ENCODE measurements at regions not wholly inside any gene's neighbourhood (a gene's known extent, or its start where the extent isn't known, plus 50 kb on each side); places are given as distances from the start of the nearest gene placed in this dataset.

DNA sequence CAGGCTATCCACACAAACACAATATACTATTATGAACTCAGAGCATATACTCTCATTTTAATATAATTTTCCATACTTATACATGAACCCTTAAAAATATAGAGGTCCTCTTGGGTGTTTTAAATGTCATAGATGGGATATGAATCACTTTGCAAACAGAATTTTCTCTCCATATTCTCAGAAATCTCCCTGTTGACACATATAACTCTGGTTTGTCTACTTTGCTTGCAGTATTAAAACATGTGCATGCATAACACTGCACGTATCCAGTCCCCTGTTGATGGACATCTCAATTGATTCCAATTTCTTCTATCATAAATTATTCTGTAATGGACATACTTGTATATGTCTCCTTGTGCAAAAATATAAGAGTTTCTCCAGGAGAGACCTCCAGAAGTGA is 417.5 kb upstream of the TBX3 start (continued):
- no peak for TF ChIP-seq STAT5B (CRISPR knock-in tag; IDR thresholded peaks at IDR 0.05)

DNA sequence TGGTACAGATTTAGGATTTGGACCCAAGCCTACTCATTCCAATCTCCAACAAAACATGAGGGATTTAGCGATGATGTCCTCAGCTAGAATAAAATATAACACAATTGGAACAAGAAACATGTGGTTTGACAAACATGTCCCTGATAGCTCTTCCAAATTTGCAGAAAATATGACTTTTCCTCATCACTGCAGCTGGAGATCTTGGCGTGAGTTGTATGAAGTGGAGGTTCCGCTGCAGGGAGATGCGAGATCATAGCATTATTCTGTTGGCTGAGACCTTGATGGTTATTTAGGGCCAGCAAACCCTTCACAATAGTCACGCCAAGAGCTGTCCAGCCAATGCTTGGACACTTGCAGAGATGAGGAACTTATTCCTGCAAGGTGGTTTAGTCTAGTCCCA is 413.4 kb upstream of the TBX3 start:
- no TSS peak for BruUV-seq (replicated peaks)
- Histone ChIP-seq H3K9me3 (replicated peaks; ENCODE audit: control insufficient read depth, insufficient read depth, low read depth, low read length) (no peaks in the 10 kb centered on the region), H3K79me2 (ENCODE audit: control insufficient read depth, insufficient read depth, low read length) (no peaks in the 10 kb centered on the region), H3K36me3 (ENCODE audit: control insufficient read depth, insufficient read depth, low read length) (no peaks in the 10 kb centered on the region), H2AFZ (ENCODE audit: low read depth, low read length) (no peak overlapping the region), H3K9me1 (ENCODE audit: control insufficient read depth, insufficient read depth, low read length) (no peaks in the 10 kb centered on the region), H3K4me3 (no peak overlapping the region), H3K4me1 (replicated peaks in 1 of 2; ENCODE audit: control insufficient read depth in 2 of 2, insufficient read depth in 2 of 2, low read length in 2 of 2) (no peaks in the 10 kb centered on the region; a peak in 2 of 5 replicates), H3K9ac (ENCODE audit: insufficient read depth in 1 of 2, low read depth in 2 of 2, low read length in 2 of 2) (no peak overlapping the region), H3K4me2 (ENCODE audit: insufficient read depth, low read length) (no peak overlapping the region), H4K20me1 (replicated peaks; ENCODE audit: control insufficient read depth, insufficient read depth, low read length) (no peaks in the 10 kb centered on the region), H3K27me3 (ENCODE audit: control insufficient read depth in 2 of 2, insufficient read depth in 2 of 2, low read length in 2 of 2) (no peaks in the 10 kb centered on the region), H3K27ac (ENCODE audit: extremely low read depth, low read depth, low read length) (no peak overlapping the region)
- in situ Hi-C loops (cut with MboI): no loop called here
- CTCF ChIA-PET (ENCODE audit: low intra/inter-chr PET ratio): no interaction called here
- intact Hi-C loops (cut with micrococcal nuclease): no loop called here
- POLR2A ChIA-PET: no interaction called here
- ATAC-seq (no peak), DNase-seq (ENCODE audit: extremely low read depth in 1 of 4, low spot score in 3 of 4) (no peak), FAIRE-seq (no peak)
- 6% methylated on average over 5 of the region's 5 CpGs for WGBS (ENCODE audit: insufficient coverage, low coverage, missing lambda C conversion rate)
- TF ChIP-seq EWSR1 (IDR thresholded peaks at IDR 0.05; ENCODE audit: borderline replicate concordance, low read depth, partially characterized antibody) (no peak), TGIF2 (CRISPR knock-in tag; IDR thresholded peaks at IDR 0.05) (no peak), ZNF766 (CRISPR knock-in tag; conservative IDR thresholded peaks at IDR 0.05) (no peak), MBD2 (IDR thresholded peaks at IDR 0.05; ENCODE audit: borderline replicate concordance, low read depth) (no peak), RBBP5 (IDR thresholded peaks at IDR 0.05; ENCODE audit: borderline replicate concordance, insufficient read depth, low read length, poor library complexity, severe bottlenecking) (no peak), HNRNPUL1 (IDR thresholded peaks at IDR 0.05; ENCODE audit: low read length) (no peak), SAP30 (IDR thresholded peaks at IDR 0.05; ENCODE audit: borderline replicate concordance, insufficient read depth, low read depth, low read length, poor library complexity, severe bottlenecking) (no peak), NR3C1 (CRISPR knock-in tag; IDR thresholded peaks at IDR 0.05) (no peak), GABPA (tag; conservative IDR thresholded peaks at IDR 0.05; ENCODE audit: low read depth) (no peak), SAFB (IDR thresholded peaks at IDR 0.05; ENCODE audit: borderline replicate concordance, low read depth, low read length) (no peak), TBP (optimal IDR thresholded peaks at IDR 0.05; ENCODE audit: low read depth, low read length) (no peak), KLF13 (tag; IDR thresholded peaks at IDR 0.05; ENCODE audit: borderline replicate concordance, low read depth) (no peak), USF2 (CRISPR knock-in tag; IDR thresholded peaks at IDR 0.05) (no peak)
- TF ChIP-seq, protein P1, sequence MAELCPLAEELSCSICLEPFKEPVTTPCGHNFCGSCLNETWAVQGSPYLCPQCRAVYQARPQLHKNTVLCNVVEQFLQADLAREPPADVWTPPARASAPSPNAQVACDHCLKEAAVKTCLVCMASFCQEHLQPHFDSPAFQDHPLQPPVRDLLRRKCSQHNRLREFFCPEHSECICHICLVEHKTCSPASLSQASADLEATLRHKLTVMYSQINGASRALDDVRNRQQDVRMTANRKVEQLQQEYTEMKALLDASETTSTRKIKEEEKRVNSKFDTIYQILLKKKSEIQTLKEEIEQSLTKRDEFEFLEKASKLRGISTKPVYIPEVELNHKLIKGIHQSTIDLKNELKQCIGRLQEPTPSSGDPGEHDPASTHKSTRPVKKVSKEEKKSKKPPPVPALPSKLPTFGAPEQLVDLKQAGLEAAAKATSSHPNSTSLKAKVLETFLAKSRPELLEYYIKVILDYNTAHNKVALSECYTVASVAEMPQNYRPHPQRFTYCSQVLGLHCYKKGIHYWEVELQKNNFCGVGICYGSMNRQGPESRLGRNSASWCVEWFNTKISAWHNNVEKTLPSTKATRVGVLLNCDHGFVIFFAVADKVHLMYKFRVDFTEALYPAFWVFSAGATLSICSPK (IDR thresholded peaks at IDR 0.05; ENCODE audit: borderline replicate concordance): no peak
- TF ChIP-seq, protein P2, sequence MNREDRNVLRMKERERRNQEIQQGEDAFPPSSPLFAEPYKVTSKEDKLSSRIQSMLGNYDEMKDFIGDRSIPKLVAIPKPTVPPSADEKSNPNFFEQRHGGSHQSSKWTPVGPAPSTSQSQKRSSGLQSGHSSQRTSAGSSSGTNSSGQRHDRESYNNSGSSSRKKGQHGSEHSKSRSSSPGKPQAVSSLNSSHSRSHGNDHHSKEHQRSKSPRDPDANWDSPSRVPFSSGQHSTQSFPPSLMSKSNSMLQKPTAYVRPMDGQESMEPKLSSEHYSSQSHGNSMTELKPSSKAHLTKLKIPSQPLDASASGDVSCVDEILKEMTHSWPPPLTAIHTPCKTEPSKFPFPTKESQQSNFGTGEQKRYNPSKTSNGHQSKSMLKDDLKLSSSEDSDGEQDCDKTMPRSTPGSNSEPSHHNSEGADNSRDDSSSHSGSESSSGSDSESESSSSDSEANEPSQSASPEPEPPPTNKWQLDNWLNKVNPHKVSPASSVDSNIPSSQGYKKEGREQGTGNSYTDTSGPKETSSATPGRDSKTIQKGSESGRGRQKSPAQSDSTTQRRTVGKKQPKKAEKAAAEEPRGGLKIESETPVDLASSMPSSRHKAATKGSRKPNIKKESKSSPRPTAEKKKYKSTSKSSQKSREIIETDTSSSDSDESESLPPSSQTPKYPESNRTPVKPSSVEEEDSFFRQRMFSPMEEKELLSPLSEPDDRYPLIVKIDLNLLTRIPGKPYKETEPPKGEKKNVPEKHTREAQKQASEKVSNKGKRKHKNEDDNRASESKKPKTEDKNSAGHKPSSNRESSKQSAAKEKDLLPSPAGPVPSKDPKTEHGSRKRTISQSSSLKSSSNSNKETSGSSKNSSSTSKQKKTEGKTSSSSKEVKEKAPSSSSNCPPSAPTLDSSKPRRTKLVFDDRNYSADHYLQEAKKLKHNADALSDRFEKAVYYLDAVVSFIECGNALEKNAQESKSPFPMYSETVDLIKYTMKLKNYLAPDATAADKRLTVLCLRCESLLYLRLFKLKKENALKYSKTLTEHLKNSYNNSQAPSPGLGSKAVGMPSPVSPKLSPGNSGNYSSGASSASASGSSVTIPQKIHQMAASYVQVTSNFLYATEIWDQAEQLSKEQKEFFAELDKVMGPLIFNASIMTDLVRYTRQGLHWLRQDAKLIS (CRISPR knock-in tag; IDR thresholded peaks at IDR 0.05): no peak

All from K562 (cell line).